HCT116 (cell line): ENCODE measurements at regions not wholly inside any gene's neighbourhood (a gene's known extent, or its start where the extent isn't known, plus 50 kb on each side); places are given as distances from the start of the nearest gene placed in this dataset.

Source experiments
- ATAC-seq: fragments of 200-7000 bp; cut with Tn5 transposase; 2 replicates; pipeline ENCODE4 v1.9.1; 2020; ENCODE audit warnings: mild to moderate bottlenecking, moderate library complexity
- BruUV-seq: library from RNA; stranded (reverse); fragments of 400-500 nt; replicated peaks from 2 replicates; lab custom pipeline; 2021; lab: Mats Ljungman, UMichigan
- CTCF ChIA-PET: fragments of 300-600 bp; sonication (Branson Sonifier 250); formaldehyde crosslinking; loops from one replicate; lab custom pipeline; 2021; ENCODE audit warnings: antibody characterized with exemption; lab: Charles Lee
- POLR2A ChIA-PET: fragments of 300-600, 350-600 bp; sonication (Branson Sonifier 250); formaldehyde crosslinking; loops from one replicate; lab custom pipeline; 2021; ENCODE audit warnings: antibody characterized with exemption; lab: Charles Lee
- RAD21 ChIA-PET, 2 experiments: fragments of 300-600 bp; sonication (Branson Sonifier 250); formaldehyde crosslinking; loops; one replicate each; lab custom pipeline; 2023; ENCODE audit warnings: low total read pairs in 2 of 2; ENCODE audit not compliant: uncharacterized antibody in 2 of 2, unreplicated experiment in 2 of 2, low non-redundant PET in 1 of 2; lab: Charles Lee
- DNase-seq: peaks from one replicate; pipeline ENCODE4 v3.0.0-alpha.2; 2010; ENCODE audit warnings: low read depth, low spot score
- H2AFZ ChIP-seq: fragments of 200-600 bp; shearing (Covaris generic), sonication (generic); 2 replicates; pipeline ENCODE4 v1.6.1; 2017; ENCODE audit warnings: low read depth, mixed run types, mixed read lengths, antibody characterized with exemption, low read length; ENCODE audit not compliant: poor library complexity, severe bottlenecking
- H3K27ac ChIP-seq: 2 replicates; pipeline ENCODE4 v1.5.1; 2012; ENCODE audit warnings: low read depth, low read length
- H3K27me3 ChIP-seq: fragments of 200-600 bp; sonication (generic); 2 replicates; pipeline ENCODE4 v1.6.1; 2016; ENCODE audit warnings: mixed run types, low read length, mixed read lengths; ENCODE audit not compliant: insufficient read depth
- H3K36me3 ChIP-seq, 2 experiments: fragments of 200-500 bp in 1 of 2; fragments of 200-600 bp in 1 of 2; sonication (Bioruptor generic) in 1 of 2; sonication (generic) in 1 of 2; 2 replicates each; pipeline versions ENCODE4 v1.5.1 to v1.6.1; 2014 to 2016; ENCODE audit warnings: low read length in 2 of 2, inconsistent platforms in 1 of 2, mixed read lengths in 1 of 2, mixed run types in 1 of 2; ENCODE audit not compliant: insufficient read depth in 2 of 2, control insufficient read depth in 1 of 2
- H3K4me1 ChIP-seq, 2 experiments: fragments of 200-600 bp in 1 of 2; sonication (generic) in 1 of 2; 2 replicates each; pipeline versions ENCODE4 v1.5.1 to v1.6.1; 2012 to 2017; ENCODE audit warnings: low read length in 2 of 2, inconsistent platforms in 1 of 2, mild to moderate bottlenecking in 1 of 2, mixed read lengths in 1 of 2, mixed run types in 1 of 2, moderate library complexity in 1 of 2; ENCODE audit not compliant: insufficient read depth in 2 of 2, control insufficient read depth in 1 of 2
- H3K4me2 ChIP-seq: fragments of 200-600 bp; sonication (generic); 2 replicates; pipeline ENCODE4 v1.6.1; 2017; ENCODE audit warnings: mixed run types, low read length, mixed read lengths
- H3K4me3 ChIP-seq, 2 experiments: fragments of 200-600 bp in 1 of 2; sonication (generic) in 1 of 2; replicated peaks in 1 of 2; 2 replicates each; pipeline ENCODE4 v1.5.1; 2011 to 2016; ENCODE audit warnings: low read length in 2 of 2, control low read depth in 1 of 2, low read depth in 1 of 2, mild to moderate bottlenecking in 1 of 2, mixed read lengths in 1 of 2, mixed run types in 1 of 2
- H3K79me2 ChIP-seq: fragments of 200-600 bp; sonication (generic); 2 replicates; pipeline ENCODE4 v1.6.1; 2017; ENCODE audit warnings: mild to moderate bottlenecking, mixed run types, low read length, moderate library complexity, mixed read lengths; ENCODE audit not compliant: insufficient read depth
- H3K9ac ChIP-seq: fragments of 200-600 bp; sonication (generic); 2 replicates; pipeline ENCODE4 v1.6.1; 2016; ENCODE audit warnings: low read length, mixed read lengths
- H3K9me2 ChIP-seq: fragments of 200-600 bp; sonication (generic), shearing (Covaris generic); 2 replicates; pipeline ENCODE4 v1.6.1; 2017; ENCODE audit warnings: mixed run types, mild to moderate bottlenecking, moderate library complexity; ENCODE audit not compliant: insufficient read depth
- H3K9me3 ChIP-seq, 2 experiments: fragments of 200-500 bp in 1 of 2; fragments of 200-600 bp in 1 of 2; sonication (Bioruptor generic) in 1 of 2; sonication (generic) in 1 of 2; 2 replicates each; pipeline ENCODE4 v1.6.1; 2014 to 2017; ENCODE audit warnings: low read length in 2 of 2, mixed read lengths in 2 of 2, inconsistent platforms in 1 of 2, low read depth in 1 of 2, mild to moderate bottlenecking in 1 of 2, mixed run types in 1 of 2, moderate library complexity in 1 of 2; ENCODE audit not compliant: control insufficient read depth in 1 of 2, insufficient read depth in 1 of 2
- H4K20me1 ChIP-seq: fragments of 200-600 bp; sonication (generic), shearing (Covaris generic); 2 replicates; pipeline ENCODE4 v1.6.1; 2017; ENCODE audit warnings: mixed run types, mild to moderate bottlenecking, moderate library complexity; ENCODE audit not compliant: insufficient read depth
- ATF3 ChIP-seq: IDR thresholded peaks from 2 replicates; pipeline ENCODE4 v1.6.1; 2012
- CBX3 ChIP-seq: IDR thresholded peaks from 2 replicates; pipeline ENCODE4 v1.6.1; 2012; ENCODE audit warnings: low read depth
- CTCF ChIP-seq, 3 experiments: fragments of 200-600 bp in 1 of 3; sonication (generic) in 1 of 3; IDR thresholded peaks in 2 of 3; conservative IDR thresholded peaks in 1 of 3; 2 replicates each; pipeline ENCODE4 v1.5.1; 2012 to 2017; ENCODE audit warnings: low read depth in 2 of 3, low read length in 2 of 3, antibody characterized with exemption in 1 of 3, borderline replicate concordance in 1 of 3, control low read depth in 1 of 3, mild to moderate bottlenecking in 1 of 3, mixed read lengths in 1 of 3, mixed run types in 1 of 3, moderate library complexity in 1 of 3; ENCODE audit not compliant: insufficient read depth in 1 of 3
- EGR1 ChIP-seq: IDR thresholded peaks from 2 replicates; pipeline ENCODE4 v1.6.1; 2012; ENCODE audit warnings: low read depth
- ELF1 ChIP-seq: IDR thresholded peaks from 2 replicates; pipeline ENCODE4 v1.6.1; 2012; ENCODE audit warnings: low read depth, borderline replicate concordance
- EZH2phosphoT487 ChIP-seq: fragments of 200-600 bp; IDR thresholded peaks from 2 replicates; pipeline ENCODE4 v1.6.1; 2018; ENCODE audit warnings: antibody characterized with exemption, borderline replicate concordance
- FOSL1 ChIP-seq: IDR thresholded peaks from 2 replicates; pipeline ENCODE4 v1.6.1; 2012; ENCODE audit warnings: low read depth
- JUND ChIP-seq: IDR thresholded peaks from 2 replicates; pipeline ENCODE4 v1.6.1; 2012
- POLR2AphosphoS5 ChIP-seq: IDR thresholded peaks from 2 replicates; pipeline ENCODE4 v1.6.1; 2011; ENCODE audit warnings: mild to moderate bottlenecking, low read depth, low read length, moderate library complexity
- RAD21 ChIP-seq: IDR thresholded peaks from 2 replicates; pipeline ENCODE4 v1.6.1; 2012; ENCODE audit warnings: low read depth, mild to moderate bottlenecking
- REST ChIP-seq: IDR thresholded peaks from 2 replicates; pipeline ENCODE4 v1.6.1; 2012; ENCODE audit warnings: low read depth
- SP1 ChIP-seq: IDR thresholded peaks from 2 replicates; pipeline ENCODE4 v1.6.1; 2012; ENCODE audit warnings: low read depth
- SRF ChIP-seq: IDR thresholded peaks from 2 replicates; pipeline ENCODE4 v1.6.1; 2012; ENCODE audit warnings: low read depth
- TCF7L2 ChIP-seq: IDR thresholded peaks from 2 replicates; pipeline ENCODE4 v1.7.0; 2011; ENCODE audit warnings: borderline replicate concordance, inconsistent platforms; ENCODE audit not compliant: insufficient read depth, insufficient read length; ENCODE audit errors: extremely low read depth
- YY1 ChIP-seq: IDR thresholded peaks from 2 replicates; pipeline ENCODE4 v1.6.1; 2011; ENCODE audit warnings: low read length, low read depth, moderate library complexity, mild to moderate bottlenecking; ENCODE audit not compliant: insufficient replicate concordance; ENCODE audit errors: extremely low read depth
- ZBTB33 ChIP-seq: IDR thresholded peaks from 2 replicates; pipeline ENCODE4 v1.6.1; 2011; ENCODE audit warnings: mild to moderate bottlenecking, low read length, moderate library complexity; ENCODE audit not compliant: insufficient replicate concordance; ENCODE audit errors: extremely low read depth
- ZFX ChIP-seq: fragments of 450-650 bp; IDR thresholded peaks from 2 replicates; pipeline ENCODE4 v1.6.1; 2017
- ZNF274 ChIP-seq: fragments of 200-500 bp; sonication (Bioruptor generic); IDR thresholded peaks from 2 replicates; pipeline ENCODE4 v1.6.1; 2014; ENCODE audit warnings: mild to moderate bottlenecking, low read depth, low read length, inconsistent platforms
- intact Hi-C: fragments of 100-400 bp; cut with micrococcal nuclease; formaldehyde crosslinking; loops from 2 replicates; pipeline ENCODE4 v1.10.0; 2022

- no peak for DNase-seq
- no peaks in the 10 kb centered on the region for H3K27me3 ChIP-seq
- CTCF ChIA-PET: no interaction called here
These were observed 180.1 kb upstream of the USP25 start for GRCh38 chr21:15549671-15550070.

More at GRCh38 chr21:15549671-15550070, 180.1 kb upstream of the USP25 start:
- Histone ChIP-seq H3K36me3 (no peaks in the 10 kb centered on the region), H3K27ac (no peak overlapping the region), H3K4me1 (no peaks in the 10 kb centered on the region), H4K20me1 (no peaks in the 10 kb centered on the region), H3K79me2 (no peaks in the 10 kb centered on the region), H3K4me3 (no peak overlapping the region), H3K9me3 (no peaks in the 10 kb centered on the region), H3K4me2 (no peak overlapping the region), H3K9me2 (no peaks in the 10 kb centered on the region), H2AFZ (no peak overlapping the region), H3K9ac (no peak overlapping the region)
- intact Hi-C loops: no loop called here
- TF ChIP-seq SRF: no peak
- no peak for TF ChIP-seq SP1
- no peak for TF ChIP-seq ATF3
- TF ChIP-seq EZH2phosphoT487: no peak
- no peak for TF ChIP-seq YY1
- no peak for TF ChIP-seq ZNF274
- TF ChIP-seq JUND: no peak
- TF ChIP-seq ZFX: no peak
- no peak for TF ChIP-seq EGR1
- no peak for TF ChIP-seq RAD21
- no peak for TF ChIP-seq TCF7L2
- TF ChIP-seq CBX3: no peak
- no peak for TF ChIP-seq CTCF (IDR thresholded peaks at IDR 0.05 in 2 of 3, conservative IDR thresholded peaks at IDR 0.05 in 1 of 3; ENCODE audit: borderline replicate concordance in 1 of 3, insufficient read depth in 1 of 3, low read depth in 2 of 3, low read length in 2 of 3)
- TF ChIP-seq POLR2AphosphoS5: no peak
- TF ChIP-seq REST: no peak
- TF ChIP-seq FOSL1: no peak
- no peak for TF ChIP-seq ZBTB33
- TF ChIP-seq ELF1: no peak
- BruUV-seq: no TSS peak
- POLR2A ChIA-PET: no interaction called here
- RAD21 ChIA-PET: no interaction called here
- no peak for ATAC-seq
